IMR-90 (cell line): ENCODE measurements at regions not wholly inside any gene's neighbourhood (a gene's known extent, or its start where the extent isn't known, plus 50 kb on each side); places are given as distances from the start of the nearest gene placed in this dataset.

ENCODE experiments used
- ATAC-seq: fragments of 200-7000 bp; cut with Tn5 transposase; 2 replicates; pipeline ENCODE4 v1.9.1; 2020; ENCODE audit warnings: low read depth, mild to moderate bottlenecking, moderate library complexity
- BruUV-seq: library from RNA; stranded (reverse); fragments of 400-500 nt; replicated peaks from 2 replicates; lab custom pipeline; 2021; lab: Mats Ljungman, UMichigan
- CTCF ChIA-PET: fragments of 300-600 bp; formaldehyde crosslinking; extraction: SDS; loops from one replicate; lab custom pipeline; 2021; ENCODE audit warnings: antibody characterized with exemption; lab: Yijun Ruan, JAX
- POLR2A ChIA-PET: fragments of 300-600 bp; sonication (Branson Sonifier 250); formaldehyde crosslinking; loops from one replicate; lab custom pipeline; 2022; ENCODE audit warnings: antibody characterized with exemption; ENCODE audit not compliant: unreplicated experiment; lab: Charles Lee
- DNase-seq: peaks from one replicate; pipeline ENCODE4 v3.0.0; 2013
- H2AFZ ChIP-seq: replicated peaks from 2 replicates; pipeline ENCODE3; 2013; ENCODE audit warnings: low read length, mild to moderate bottlenecking; ENCODE audit not compliant: poor library complexity
- H2AK5ac ChIP-seq: 2 replicates; pipeline ENCODE4 v1.6.1; 2013; ENCODE audit warnings: low read depth, low read length, inconsistent platforms
- H2AK9ac ChIP-seq: replicated peaks from 2 replicates; pipeline ENCODE3; 2013; ENCODE audit warnings: mild to moderate bottlenecking, low read depth, low read length, moderate library complexity; ENCODE audit not compliant: poor library complexity
- H2BK120ac ChIP-seq: 2 replicates; pipeline ENCODE4 v1.6.1; 2013; ENCODE audit warnings: low read depth, low read length, inconsistent platforms
- H2BK15ac ChIP-seq: 3 replicates; pipeline ENCODE4 v1.6.1; 2013; ENCODE audit warnings: low read depth, low read length, inconsistent platforms
- H2BK20ac ChIP-seq: 2 replicates; pipeline ENCODE4 v1.6.1; 2013; ENCODE audit warnings: low read depth, mild to moderate bottlenecking, inconsistent platforms, low read length, moderate library complexity
- H2BK5ac ChIP-seq: 2 replicates; pipeline ENCODE4 v1.6.1; 2013; ENCODE audit warnings: mild to moderate bottlenecking, low read depth, low read length, inconsistent platforms; ENCODE audit not compliant: poor library complexity, severe bottlenecking
- H3K14ac ChIP-seq: replicated peaks from 2 replicates; pipeline ENCODE4 v1.6.1; 2013; ENCODE audit warnings: low read depth, low read length, inconsistent platforms
- H3K18ac ChIP-seq: 2 replicates; pipeline ENCODE4 v1.6.1; 2013; ENCODE audit warnings: low read depth, low read length, control low read depth
- H3K23ac ChIP-seq: 2 replicates; pipeline ENCODE4 v1.6.1; 2013; ENCODE audit warnings: low read depth, low read length, inconsistent platforms
- H3K27ac ChIP-seq: 2 replicates; pipeline ENCODE4 v1.5.1; 2013; ENCODE audit warnings: mild to moderate bottlenecking, control low read depth, low read length; ENCODE audit not compliant: insufficient read depth
- H3K27me3 ChIP-seq: 2 replicates; pipeline ENCODE4 v1.6.1; 2013; ENCODE audit warnings: low read length; ENCODE audit not compliant: control insufficient read depth, insufficient read depth
- H3K36me3 ChIP-seq: 2 replicates; pipeline ENCODE4 v1.6.1; 2013; ENCODE audit warnings: low read length, mixed read lengths; ENCODE audit not compliant: control insufficient read depth, insufficient read depth
- H3K4ac ChIP-seq: 2 replicates; pipeline ENCODE4 v1.6.1; 2013; ENCODE audit warnings: low read depth, low read length, inconsistent platforms
- H3K4me1 ChIP-seq: 2 replicates; pipeline ENCODE4 v1.6.1; 2013; ENCODE audit warnings: low read length, mixed read lengths; ENCODE audit not compliant: control insufficient read depth, insufficient read depth
- H3K4me2 ChIP-seq: 2 replicates; pipeline ENCODE4 v1.6.1; 2013; ENCODE audit warnings: low read depth, mild to moderate bottlenecking, control low read depth, low read length, moderate library complexity
- H3K4me3 ChIP-seq: 2 replicates; pipeline ENCODE4 v1.5.1; 2013; ENCODE audit warnings: low read depth, mild to moderate bottlenecking, control low read depth, low read length, moderate library complexity; ENCODE audit not compliant: insufficient read depth
- H3K56ac ChIP-seq: 2 replicates; pipeline ENCODE4 v1.6.1; 2013; ENCODE audit warnings: low read length, inconsistent platforms; ENCODE audit not compliant: insufficient read depth; ENCODE audit errors: extremely low read depth
- H3K79me1 ChIP-seq, 2 experiments: 2 replicates each; pipeline ENCODE4 v1.6.1; 2013; ENCODE audit warnings: low read length in 2 of 2, inconsistent platforms in 1 of 2, low read depth in 1 of 2
- H3K9ac ChIP-seq: 2 replicates; pipeline ENCODE4 v1.6.1; 2013; ENCODE audit warnings: low read depth, low read length, control low read depth
- H3K9me1 ChIP-seq: 2 replicates; pipeline ENCODE4 v1.6.1; 2013; ENCODE audit warnings: low read length, inconsistent platforms; ENCODE audit not compliant: insufficient read depth
- H3K9me3 ChIP-seq: 2 replicates; pipeline ENCODE4 v1.6.1; 2013; ENCODE audit warnings: low read length; ENCODE audit not compliant: control insufficient read depth, insufficient read depth
- H4K20me1 ChIP-seq: 2 replicates; pipeline ENCODE4 v1.6.1; 2013; ENCODE audit warnings: low read length, inconsistent platforms; ENCODE audit not compliant: insufficient read depth
- H4K5ac ChIP-seq: 2 replicates; pipeline ENCODE4 v1.6.1; 2013; ENCODE audit warnings: mild to moderate bottlenecking, low read depth, low read length, control low read depth
- H4K8ac ChIP-seq, 2 experiments: 2 replicates each; pipeline ENCODE4 v1.6.1; 2013; ENCODE audit warnings: low read depth in 2 of 2, low read length in 2 of 2, control low read depth in 1 of 2, inconsistent platforms in 1 of 2
- H4K91ac ChIP-seq: 2 replicates; pipeline ENCODE4 v1.6.1; 2013; ENCODE audit warnings: low read depth, low read length, inconsistent platforms; ENCODE audit not compliant: insufficient read depth
- BHLHE40 ChIP-seq: fragments of 150-350 bp; IDR thresholded peaks from 2 replicates; pipeline ENCODE4 v1.6.1; 2016; ENCODE audit warnings: mild to moderate bottlenecking, low read depth, low read length
- CEBPB ChIP-seq: IDR thresholded peaks from 2 replicates; pipeline ENCODE4 v1.6.1; 2012; ENCODE audit warnings: low read depth, low read length, improper control_type of control experiment
- CHD1 ChIP-seq: IDR thresholded peaks from 2 replicates; pipeline ENCODE4 v1.6.1; 2012; ENCODE audit warnings: low read depth, low read length, improper control_type of control experiment
- FOS ChIP-seq: fragments of 150-350 bp; IDR thresholded peaks from 2 replicates; pipeline ENCODE4 v1.6.1; 2016; ENCODE audit warnings: low read depth, low read length
- MAZ ChIP-seq: IDR thresholded peaks from 2 replicates; pipeline ENCODE4 v1.6.1; 2012; ENCODE audit warnings: low read depth, mild to moderate bottlenecking, low read length, improper control_type of control experiment, moderate library complexity, borderline replicate concordance
- NFE2L2 ChIP-seq: fragments of 150-350 bp; IDR thresholded peaks from 2 replicates; pipeline ENCODE4 v1.6.1; 2016; ENCODE audit warnings: low read depth, mild to moderate bottlenecking, low read length
- RAD21 ChIP-seq: IDR thresholded peaks from 2 replicates; pipeline ENCODE4 v1.6.1; 2012; ENCODE audit warnings: low read length, improper control_type of control experiment
- RCOR1 ChIP-seq: IDR thresholded peaks from 2 replicates; pipeline ENCODE4 v1.6.1; 2012; ENCODE audit warnings: mild to moderate bottlenecking, low read length, improper control_type of control experiment; ENCODE audit not compliant: insufficient replicate concordance
- RFX5 ChIP-seq: IDR thresholded peaks from 2 replicates; pipeline ENCODE4 v1.8.0; 2012; ENCODE audit warnings: low read depth, mild to moderate bottlenecking, low read length, moderate library complexity
- WGBS, 2 experiments: methylation state at CpG; one replicate each; pipeline versions ENCODE4 v1.1.5 to v1.1.7; 2013; ENCODE audit warnings: missing lambda C conversion rate in 2 of 2; ENCODE audit not compliant: insufficient read length in 1 of 2; ENCODE audit errors: extremely low coverage in 2 of 2; 5-methylcytosine and 5-hydroxymethylcytosine counted together
- dilution Hi-C: fragments of 300-500 bp; cut with HindIII; formaldehyde crosslinking; loops from one replicate; pipeline ENCODE4 v1.14.3; 2018; ENCODE audit warnings: low sequenced_read_pairs; ENCODE audit not compliant: unreplicated experiment
- in situ Hi-C: fragments of 300-500 bp; cut with MboI; formaldehyde crosslinking; loops from 3 replicates; pipeline ENCODE4 v1.14.3; 2019; ENCODE audit warnings: low sequenced_read_pairs, inconsistent platforms, mixed read lengths
- intact Hi-C: fragments of 100-400 bp; cut with micrococcal nuclease; formaldehyde crosslinking; loops from 2 replicates; pipeline ENCODE4 v1.10.0; 2022
- TF ChIP-seq, protein P1 (sequence below): conservative IDR thresholded peaks from 2 replicates; pipeline ENCODE4 v1.5.1; 2012; ENCODE audit warnings: mild to moderate bottlenecking, low read depth, low read length, improper control_type of control experiment
- TF ChIP-seq, protein P2 (sequence below): fragments of 150-350 bp; IDR thresholded peaks from 2 replicates; pipeline ENCODE4 v1.6.1; 2016; ENCODE audit warnings: low read depth, mild to moderate bottlenecking, low read length, moderate library complexity, borderline replicate concordance
- TF ChIP-seq, protein P3 (sequence below): fragments of 150-350 bp; IDR thresholded peaks from 2 replicates; pipeline ENCODE4 v1.6.1; 2017; ENCODE audit warnings: mild to moderate bottlenecking, antibody characterized with exemption, low read length, low read depth

DNA sequence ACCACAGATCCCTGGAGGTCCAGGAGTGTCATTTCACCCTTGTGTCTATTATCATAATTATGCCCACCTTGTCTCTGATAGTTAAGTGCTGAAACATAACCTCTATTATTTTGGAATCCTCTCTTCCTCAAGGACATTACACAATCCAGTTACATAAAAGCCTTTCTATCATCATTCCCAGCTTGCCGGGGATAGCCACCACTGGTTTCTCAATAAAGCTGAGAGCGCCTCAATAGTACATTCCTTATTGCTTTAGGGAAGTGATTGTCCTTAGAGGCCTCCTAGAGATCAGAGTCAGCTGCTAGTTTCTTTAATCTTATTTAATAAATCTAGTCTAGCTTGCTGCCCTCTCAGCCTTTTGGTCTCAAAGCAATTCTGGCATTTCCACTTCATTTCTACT, 490.0 kb upstream of the ATXN8OS start:
- no peak overlapping the region for H3K23ac ChIP-seq
- H3K18ac ChIP-seq: no peak overlapping the region
- in situ Hi-C loops: no loop called here
- no peak overlapping the region for H3K4me2 ChIP-seq
- ChIA-PET CTCF (no interaction called here), POLR2A (no interaction called here)
- H3K14ac ChIP-seq: no peak overlapping the region
- no peak overlapping the region for H4K8ac ChIP-seq
- no peaks in the 10 kb centered on the region for H3K36me3 ChIP-seq
- H3K4me1 ChIP-seq: no peaks in the 10 kb centered on the region
- no peak overlapping the region for H2AK9ac ChIP-seq
- H3K9me3 ChIP-seq: peaks cover 2% of the 10 kb centered on the region; the same call in 1 of the 2 replicates
- no peak overlapping the region for H2BK5ac ChIP-seq
- dilution Hi-C loops: no loop called here
- no peaks in the 10 kb centered on the region for H3K79me1 ChIP-seq
- TF ChIP-seq CHD1: no peak
- no peak for TF ChIP-seq BHLHE40
- no peak for TF ChIP-seq RCOR1
- TF ChIP-seq RFX5: no peak
- TF ChIP-seq, protein P1, sequence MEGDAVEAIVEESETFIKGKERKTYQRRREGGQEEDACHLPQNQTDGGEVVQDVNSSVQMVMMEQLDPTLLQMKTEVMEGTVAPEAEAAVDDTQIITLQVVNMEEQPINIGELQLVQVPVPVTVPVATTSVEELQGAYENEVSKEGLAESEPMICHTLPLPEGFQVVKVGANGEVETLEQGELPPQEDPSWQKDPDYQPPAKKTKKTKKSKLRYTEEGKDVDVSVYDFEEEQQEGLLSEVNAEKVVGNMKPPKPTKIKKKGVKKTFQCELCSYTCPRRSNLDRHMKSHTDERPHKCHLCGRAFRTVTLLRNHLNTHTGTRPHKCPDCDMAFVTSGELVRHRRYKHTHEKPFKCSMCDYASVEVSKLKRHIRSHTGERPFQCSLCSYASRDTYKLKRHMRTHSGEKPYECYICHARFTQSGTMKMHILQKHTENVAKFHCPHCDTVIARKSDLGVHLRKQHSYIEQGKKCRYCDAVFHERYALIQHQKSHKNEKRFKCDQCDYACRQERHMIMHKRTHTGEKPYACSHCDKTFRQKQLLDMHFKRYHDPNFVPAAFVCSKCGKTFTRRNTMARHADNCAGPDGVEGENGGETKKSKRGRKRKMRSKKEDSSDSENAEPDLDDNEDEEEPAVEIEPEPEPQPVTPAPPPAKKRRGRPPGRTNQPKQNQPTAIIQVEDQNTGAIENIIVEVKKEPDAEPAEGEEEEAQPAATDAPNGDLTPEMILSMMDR: no peak
- no peak for TF ChIP-seq CEBPB
- TF ChIP-seq, protein P2, sequence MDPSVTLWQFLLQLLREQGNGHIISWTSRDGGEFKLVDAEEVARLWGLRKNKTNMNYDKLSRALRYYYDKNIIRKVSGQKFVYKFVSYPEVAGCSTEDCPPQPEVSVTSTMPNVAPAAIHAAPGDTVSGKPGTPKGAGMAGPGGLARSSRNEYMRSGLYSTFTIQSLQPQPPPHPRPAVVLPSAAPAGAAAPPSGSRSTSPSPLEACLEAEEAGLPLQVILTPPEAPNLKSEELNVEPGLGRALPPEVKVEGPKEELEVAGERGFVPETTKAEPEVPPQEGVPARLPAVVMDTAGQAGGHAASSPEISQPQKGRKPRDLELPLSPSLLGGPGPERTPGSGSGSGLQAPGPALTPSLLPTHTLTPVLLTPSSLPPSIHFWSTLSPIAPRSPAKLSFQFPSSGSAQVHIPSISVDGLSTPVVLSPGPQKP: no peak
- TF ChIP-seq, protein P3, sequence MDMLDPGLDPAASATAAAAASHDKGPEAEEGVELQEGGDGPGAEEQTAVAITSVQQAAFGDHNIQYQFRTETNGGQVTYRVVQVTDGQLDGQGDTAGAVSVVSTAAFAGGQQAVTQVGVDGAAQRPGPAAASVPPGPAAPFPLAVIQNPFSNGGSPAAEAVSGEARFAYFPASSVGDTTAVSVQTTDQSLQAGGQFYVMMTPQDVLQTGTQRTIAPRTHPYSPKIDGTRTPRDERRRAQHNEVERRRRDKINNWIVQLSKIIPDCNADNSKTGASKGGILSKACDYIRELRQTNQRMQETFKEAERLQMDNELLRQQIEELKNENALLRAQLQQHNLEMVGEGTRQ: no peak
- TF ChIP-seq RAD21: no peak
- no peak for TF ChIP-seq FOS
- TF ChIP-seq NFE2L2: no peak
- TF ChIP-seq MAZ: no peak
- no peak for DNase-seq
- no peak overlapping the region for H3K4me3 ChIP-seq
- no CpG with 5 or more reads among the region's 2 CpGs for WGBS, 2 experiments
- H3K9me1 ChIP-seq: no peaks in the 10 kb centered on the region
- H2BK20ac ChIP-seq: no peak overlapping the region
- H4K20me1 ChIP-seq: no peaks in the 10 kb centered on the region
- H4K5ac ChIP-seq: no peak overlapping the region
- no peak overlapping the region for H3K56ac ChIP-seq
- H3K4ac ChIP-seq: no peak overlapping the region
- H4K91ac ChIP-seq: no peak overlapping the region
- no peak overlapping the region for H3K9ac ChIP-seq
- intact Hi-C loops: no loop called here
- no peak overlapping the region for H2BK120ac ChIP-seq
- H2BK15ac ChIP-seq: no peak overlapping the region
- no peak overlapping the region for H2AFZ ChIP-seq
- no TSS peak for BruUV-seq
- H3K27ac ChIP-seq: no peak overlapping the region
- no peak for ATAC-seq
- no peak overlapping the region for H2AK5ac ChIP-seq
- H3K27me3 ChIP-seq: no peaks in the 10 kb centered on the region
